ENCODE measurements at regions not wholly inside any gene's neighbourhood (a gene's known extent, or its start where the extent isn't known, plus 50 kb on each side); places are given as distances from the start of the nearest gene placed in this dataset.
A peak's percentile ranks its signal among the peaks of the same experiment; 100 is the strongest.

GRCh38 chr2:18503376-18504228 is 56.9 kb downstream of the RDH14 start:
- peak in 1 of 2 donors; percentile 10 for DNase-seq (ENCODE audit: low read depth in 2 of 2)

GRCh38 chr2:18502142-18502541 is 58.3 kb downstream of the RDH14 start:
- no peak for DNase-seq (ENCODE audit: low read depth in 2 of 2)

GRCh38 chr2:18501729-18502128 is 58.7 kb downstream of the RDH14 start:
- no peak for DNase-seq (ENCODE audit: low read depth in 2 of 2)

- DNase-seq (ENCODE audit: low read depth in 2 of 2), result no peak
These were observed 59.3 kb downstream of the RDH14 start for GRCh38 chr2:18501156-18501555.

GRCh38 chr2:18500333-18500732 is 60.1 kb downstream of the RDH14 start:
- no peak for DNase-seq (ENCODE audit: low read depth in 2 of 2)

GRCh38 chr2:18498531-18498930 is 61.9 kb downstream of the RDH14 start:
- DNase-seq (ENCODE audit: low read depth in 2 of 2), result peak in 1 of 2 donors; percentile 35

GRCh38 chr2:18496516-18496915 is 63.9 kb downstream of the RDH14 start:
- no peak for DNase-seq (ENCODE audit: low read depth in 2 of 2)

GRCh38 chr2:18495058-18495457 is 65.4 kb downstream of the RDH14 start:
- no peak for DNase-seq (ENCODE audit: low read depth in 2 of 2)

- no peak for DNase-seq (ENCODE audit: low read depth in 2 of 2)
These were observed 67.7 kb downstream of the RDH14 start for GRCh38 chr2:18492721-18493120.

- DNase-seq (ENCODE audit: low read depth in 2 of 2), result no peak
These were observed 68.9 kb downstream of the RDH14 start for GRCh38 chr2:18491577-18491976.

GRCh38 chr2:18490901-18491300 is 69.6 kb downstream of the RDH14 start:
- DNase-seq (ENCODE audit: low read depth in 2 of 2), result no peak

- no peak for DNase-seq (ENCODE audit: low read depth in 2 of 2)
These were observed 73.1 kb downstream of the RDH14 start for GRCh38 chr2:18487106-18487913.

- DNase-seq (ENCODE audit: low read depth in 2 of 2), result no peak
These were observed 75.8 kb downstream of the RDH14 start for GRCh38 chr2:18484625-18485024.

- DNase-seq (ENCODE audit: low read depth in 2 of 2), result no peak
These were observed 76.6 kb downstream of the RDH14 start for GRCh38 chr2:18483896-18484295.

GRCh38 chr2:18482666-18483065 is 77.8 kb downstream of the RDH14 start:
- DNase-seq (ENCODE audit: low read depth in 2 of 2), result peak in 1 of 2 donors; percentile 9

GRCh38 chr2:18479947-18480369 is 80.5 kb downstream of the RDH14 start:
- no peak for DNase-seq (ENCODE audit: low read depth in 2 of 2)

GRCh38 chr2:18477293-18477692 is 83.2 kb downstream of the RDH14 start:
- no peak for DNase-seq (ENCODE audit: low read depth in 2 of 2)

- DNase-seq (ENCODE audit: low read depth in 2 of 2), result no peak
These were observed 84.0 kb downstream of the RDH14 start for GRCh38 chr2:18476484-18476883.

GRCh38 chr2:18475884-18476283 is 84.6 kb downstream of the RDH14 start:
- no peak for DNase-seq (ENCODE audit: low read depth in 2 of 2)

- no peak for DNase-seq (ENCODE audit: low read depth in 2 of 2)
These were observed 85.8 kb downstream of the RDH14 start for GRCh38 chr2:18474700-18475099.

- DNase-seq (ENCODE audit: low read depth in 2 of 2), result no peak
These were observed 86.9 kb downstream of the RDH14 start for GRCh38 chr2:18473241-18474181.
